Lung (tissue), 11 donors: ENCODE measurements at regions not wholly inside any gene's neighbourhood (a gene's known extent, or its start where the extent isn't known, plus 50 kb on each side); places are given as distances from the start of the nearest gene placed in this dataset.

Experiments
- ATAC-seq: fragments of 200-7000 bp; cut with Tn5 transposase; one replicate; pipeline ENCODE4 v1.9.1; 2020; ENCODE audit warnings: moderate number of reproducible peaks; ENCODE audit not compliant: insufficient read depth, low FRiP score
- DNase-seq, 3 donors: peaks; one replicate each; pipeline ENCODE4 v3.0.0-alpha.2; 2013 to 2017
- H3K27ac ChIP-seq, 2 donors: one replicate each; pipeline ENCODE4 v1.5.1; 2013; ENCODE audit warnings: mild to moderate bottlenecking in 2 of 2, moderate library complexity in 2 of 2, control low read depth in 1 of 2, inconsistent platforms in 1 of 2, low read depth in 1 of 2, low read length in 1 of 2
- H3K27me3 ChIP-seq, 3 donors: one replicate each; pipeline ENCODE4 v1.5.1; 2013; ENCODE audit warnings: low read length in 2 of 3; ENCODE audit not compliant: control insufficient read depth in 3 of 3, insufficient read depth in 3 of 3
- H3K36me3 ChIP-seq, 4 donors: one replicate each; pipeline ENCODE4 v1.5.1; 2013; ENCODE audit warnings: low read length in 4 of 4, mild to moderate bottlenecking in 1 of 4, moderate library complexity in 1 of 4; ENCODE audit not compliant: control insufficient read depth in 4 of 4, insufficient read depth in 4 of 4
- H3K4me1 ChIP-seq, 5 donors: one replicate each; pipeline ENCODE4 v1.5.1; 2013; ENCODE audit warnings: low read length in 5 of 5, mild to moderate bottlenecking in 2 of 5, moderate library complexity in 1 of 5; ENCODE audit not compliant: control insufficient read depth in 5 of 5, insufficient read depth in 5 of 5
- H3K4me3 ChIP-seq: one replicate; pipeline ENCODE4 v1.5.1; 2013; ENCODE audit warnings: mild to moderate bottlenecking, control low read depth, moderate library complexity
- H3K9ac ChIP-seq, 2 donors: one replicate each; pipeline ENCODE4 v1.5.1; 2013; ENCODE audit warnings: low read length in 2 of 2, control low read depth in 1 of 2; ENCODE audit not compliant: insufficient read depth in 1 of 2
- H3K9me3 ChIP-seq, 4 donors: one replicate each; pipeline ENCODE4 v1.5.1; 2013; ENCODE audit warnings: low read length in 3 of 4, mild to moderate bottlenecking in 1 of 4, moderate library complexity in 1 of 4; ENCODE audit not compliant: control insufficient read depth in 4 of 4, insufficient read depth in 3 of 4
- WGBS, 2 donors: extraction: QIAGEN DNeasy Blood & Tissue Kit; methylation state at CpG; one replicate each; pipeline ENCODE4 v1.1.7; 2013; 5-methylcytosine and 5-hydroxymethylcytosine counted together
- TF ChIP-seq, protein P1 (sequence below): IDR thresholded peaks from 2 replicates; pipeline ENCODE4 v1.5.1; 2012; ENCODE audit warnings: mild to moderate bottlenecking; ENCODE audit errors: control extremely low read depth, extremely low read depth
- donor health status: control.
- donor health status: control.
- donor health status: Bipolar disorder and iron deficiency.
- donor health status: healthy.
- donor health status: DM: yes; HTN: yes; CAD: no.

DNA sequence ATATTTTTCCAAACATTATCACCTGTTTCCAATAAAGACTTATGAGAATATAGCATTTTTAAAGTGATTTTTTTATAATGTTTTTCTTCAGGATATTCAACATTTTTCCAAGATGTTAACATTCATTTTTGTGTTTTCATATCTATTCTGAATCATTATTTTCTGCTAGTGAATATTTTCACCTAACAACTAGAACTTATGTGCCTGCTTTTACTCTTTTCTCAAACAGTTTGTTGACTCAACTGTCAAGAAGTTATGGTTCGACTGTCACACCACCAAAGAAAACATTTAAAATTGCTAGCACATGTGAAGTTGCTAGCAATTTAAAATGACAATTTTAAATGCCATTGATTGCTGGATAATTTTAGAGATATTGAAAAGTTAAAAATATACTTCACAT lies 343.3 kb upstream of the CDH9 start:
- H3K36me3 ChIP-seq: no peaks in the 10 kb centered on the region
- no peak for DNase-seq
- H3K4me3 ChIP-seq: no peak overlapping the region
- 85 to 90% methylated on average over 1 of the region's 1 CpG for WGBS, 2 donors
- no peak overlapping the region for H3K27ac ChIP-seq
- H3K4me1 ChIP-seq: no peaks in the 10 kb centered on the region
- no peak for ATAC-seq
- no peak overlapping the region for H3K9ac ChIP-seq
- TF ChIP-seq, protein P1, sequence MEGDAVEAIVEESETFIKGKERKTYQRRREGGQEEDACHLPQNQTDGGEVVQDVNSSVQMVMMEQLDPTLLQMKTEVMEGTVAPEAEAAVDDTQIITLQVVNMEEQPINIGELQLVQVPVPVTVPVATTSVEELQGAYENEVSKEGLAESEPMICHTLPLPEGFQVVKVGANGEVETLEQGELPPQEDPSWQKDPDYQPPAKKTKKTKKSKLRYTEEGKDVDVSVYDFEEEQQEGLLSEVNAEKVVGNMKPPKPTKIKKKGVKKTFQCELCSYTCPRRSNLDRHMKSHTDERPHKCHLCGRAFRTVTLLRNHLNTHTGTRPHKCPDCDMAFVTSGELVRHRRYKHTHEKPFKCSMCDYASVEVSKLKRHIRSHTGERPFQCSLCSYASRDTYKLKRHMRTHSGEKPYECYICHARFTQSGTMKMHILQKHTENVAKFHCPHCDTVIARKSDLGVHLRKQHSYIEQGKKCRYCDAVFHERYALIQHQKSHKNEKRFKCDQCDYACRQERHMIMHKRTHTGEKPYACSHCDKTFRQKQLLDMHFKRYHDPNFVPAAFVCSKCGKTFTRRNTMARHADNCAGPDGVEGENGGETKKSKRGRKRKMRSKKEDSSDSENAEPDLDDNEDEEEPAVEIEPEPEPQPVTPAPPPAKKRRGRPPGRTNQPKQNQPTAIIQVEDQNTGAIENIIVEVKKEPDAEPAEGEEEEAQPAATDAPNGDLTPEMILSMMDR: no peak
- no peaks in the 10 kb centered on the region for H3K9me3 ChIP-seq
- H3K27me3 ChIP-seq: no peaks in the 10 kb centered on the region

DNA sequence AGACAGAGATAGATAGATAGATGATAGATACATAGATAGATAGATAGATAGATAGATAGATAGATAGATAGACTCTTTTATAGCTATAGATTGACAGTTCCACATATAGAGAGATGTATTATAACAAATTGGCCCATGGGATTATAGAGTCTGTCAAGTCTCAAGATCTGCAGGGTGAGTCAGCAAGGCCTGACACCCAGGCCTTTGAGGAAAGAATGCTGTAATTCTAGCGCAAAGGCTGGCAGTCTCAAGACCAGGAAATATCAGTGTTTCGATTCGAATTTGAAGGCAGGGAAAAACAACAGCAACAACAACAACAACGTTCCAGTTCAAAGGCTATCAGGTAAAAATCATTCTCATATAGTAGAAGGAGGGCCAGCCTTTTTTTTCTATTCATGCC lies 339.2 kb upstream of the CDH9 start:
- WGBS, 2 donors: 78 to 80% methylated on average over 4 of the region's 4 CpGs
- no peak overlapping the region for H3K4me3 ChIP-seq
- TF ChIP-seq, protein P1: no peak
- no peak overlapping the region for H3K9ac ChIP-seq
- no peak overlapping the region for H3K27ac ChIP-seq
- no peak for ATAC-seq
- no peak for DNase-seq
- H3K9me3 ChIP-seq: no peaks in the 10 kb centered on the region
- H3K36me3 ChIP-seq: no peaks in the 10 kb centered on the region
- no peaks in the 10 kb centered on the region for H3K4me1 ChIP-seq
- H3K27me3 ChIP-seq: no peaks in the 10 kb centered on the region

DNA sequence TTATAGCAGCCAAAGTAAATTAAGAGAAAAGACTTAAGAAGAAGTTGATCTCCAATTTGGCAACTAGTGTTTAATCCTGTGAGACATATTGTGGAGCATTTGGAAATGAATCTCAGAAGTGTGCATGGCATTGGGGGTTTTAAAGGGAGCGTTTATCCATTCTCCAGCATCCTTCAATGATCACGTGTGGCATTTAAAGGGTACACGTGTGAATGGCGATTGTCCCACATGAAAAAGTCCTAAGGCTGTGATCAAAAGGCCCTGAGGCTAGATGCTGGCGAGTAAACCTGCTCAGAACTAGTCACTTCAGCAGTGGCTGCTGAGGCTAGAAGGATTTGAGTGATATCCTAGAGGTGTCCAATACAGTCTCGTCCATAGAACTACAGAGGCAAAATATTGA lies 315.6 kb upstream of the CDH9 start:
- Histone ChIP-seq H3K27me3 (no peaks in the 10 kb centered on the region), H3K9me3 (no peaks in the 10 kb centered on the region), H3K36me3 (no peaks in the 10 kb centered on the region), H3K4me1 (no peaks in the 10 kb centered on the region), H3K9ac (no peak overlapping the region), H3K4me3 (no peak overlapping the region), H3K27ac (no peak overlapping the region)
- DNase-seq (no peak), ATAC-seq (no peak)
- 84 to 87% methylated on average over 6 of the region's 6 CpGs for WGBS, 2 donors
- TF ChIP-seq, protein P1: no peak

DNA sequence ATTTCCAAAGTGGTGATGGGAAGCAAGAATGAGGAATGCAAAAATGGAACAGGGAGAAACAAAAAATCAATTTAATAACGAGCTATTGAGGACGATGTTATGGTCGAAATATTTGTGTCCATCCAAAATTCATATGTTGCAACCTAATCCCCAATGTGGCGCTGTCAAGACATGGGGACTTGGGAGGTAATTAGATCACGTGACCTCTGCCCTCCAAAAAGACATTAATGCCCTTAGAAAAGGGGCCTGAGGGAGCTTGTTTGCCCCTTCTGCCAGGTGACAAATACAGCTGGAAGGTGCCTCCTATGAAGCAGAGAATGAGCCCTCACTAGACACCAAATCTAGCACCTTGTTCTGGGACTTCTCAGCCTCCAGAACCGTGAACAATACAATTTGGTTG lies 315.2 kb upstream of the CDH9 start:
- no peak overlapping the region for H3K9ac ChIP-seq
- no peak for DNase-seq
- H3K27me3 ChIP-seq: no peaks in the 10 kb centered on the region
- H3K4me3 ChIP-seq: no peak overlapping the region
- no peaks in the 10 kb centered on the region for H3K4me1 ChIP-seq
- TF ChIP-seq, protein P1: no peak
- no peak for ATAC-seq
- 82 to 85% methylated on average over 6 of the region's 6 CpGs for WGBS, 2 donors
- H3K27ac ChIP-seq: no peak overlapping the region
- H3K36me3 ChIP-seq: no peaks in the 10 kb centered on the region
- H3K9me3 ChIP-seq: no peaks in the 10 kb centered on the region
